ENCODE measurements at regions not wholly inside any gene's neighbourhood (a gene's known extent, or its start where the extent isn't known, plus 50 kb on each side); places are given as distances from the start of the nearest gene placed in this dataset.

DNA sequence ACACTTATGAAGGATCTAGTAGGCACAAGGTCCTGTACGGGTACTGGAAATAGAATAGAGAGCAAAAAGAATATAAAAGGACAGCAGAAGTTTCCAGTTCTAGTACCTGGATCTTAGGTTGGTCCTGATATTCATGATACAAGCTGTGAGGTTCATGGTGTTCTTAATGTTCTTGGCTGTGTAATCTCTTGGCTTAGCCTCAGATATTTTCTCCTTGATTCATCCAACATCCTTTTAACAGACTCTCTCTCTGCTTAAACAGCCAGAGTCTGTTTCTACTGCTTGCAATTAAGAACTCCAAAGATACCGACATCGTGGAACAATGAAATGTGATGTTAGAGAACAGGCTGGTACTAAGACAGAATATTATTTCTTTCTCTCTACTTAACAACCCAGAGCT, 49.9 kb downstream of the CNTN3 start:
- DNase-seq (ENCODE audit: low read depth, low spot score), result no peak

DNA sequence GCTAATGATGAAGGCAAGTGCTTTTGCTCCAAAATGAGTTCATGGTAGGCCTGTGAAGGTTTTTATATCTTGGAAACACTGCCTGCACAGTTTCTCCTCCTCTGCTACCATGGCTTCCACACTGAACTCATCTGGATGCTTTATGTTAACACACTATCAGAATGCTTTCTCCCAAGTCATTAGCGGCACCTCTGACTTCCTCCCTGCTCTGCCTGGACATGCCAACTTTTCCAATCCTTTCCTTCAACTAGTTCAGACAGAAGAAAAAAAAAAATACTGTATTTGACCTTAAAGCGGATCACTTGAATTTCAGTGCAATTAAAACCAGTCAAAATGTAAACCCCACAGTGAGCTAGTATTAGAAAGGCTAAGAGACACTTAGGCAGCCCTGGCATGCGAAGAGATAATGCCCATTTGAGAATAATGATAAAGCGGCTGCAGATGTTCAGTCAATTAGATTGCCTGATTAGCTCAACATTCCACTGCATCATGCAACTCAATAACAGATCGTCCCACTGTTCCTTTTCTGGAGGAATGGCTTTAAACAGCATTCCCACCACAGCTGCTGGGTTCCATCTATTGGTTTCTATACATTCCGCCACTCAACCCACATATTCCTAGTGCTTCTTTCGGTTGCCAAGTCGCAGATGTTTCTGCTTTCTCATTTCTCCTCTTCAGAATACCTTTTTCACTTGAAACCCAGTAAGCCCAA, 51.7 kb downstream of the CNTN3 start:
- DNase-seq (ENCODE audit: low read depth, low spot score), result no peak

- no peak for DNase-seq (ENCODE audit: low read depth, low spot score)
Observed at GRCh38 chr3:74561881-74562280, 52.6 kb downstream of the CNTN3 start.

DNA sequence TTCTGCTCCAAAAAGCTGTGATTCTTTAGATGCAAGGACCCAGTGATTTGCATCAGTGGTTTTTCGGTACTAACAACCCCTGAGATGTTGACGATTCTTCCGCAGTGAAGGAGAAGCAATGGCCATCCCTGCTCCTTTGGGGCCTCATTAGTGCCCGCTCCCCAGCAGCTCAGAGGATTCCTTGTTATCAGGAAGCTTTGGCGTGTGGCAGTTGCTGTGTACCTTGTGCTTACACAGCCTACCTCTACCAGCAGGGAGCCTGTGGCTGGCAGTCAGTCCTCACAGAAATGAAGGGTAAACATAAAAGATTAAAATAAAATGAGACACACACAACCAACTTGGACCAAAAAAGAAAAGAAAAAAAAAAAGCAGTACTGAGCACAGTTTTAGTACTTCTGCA, 55.2 kb downstream of the CNTN3 start:
- DNase-seq (ENCODE audit: low read depth, low spot score), result no peak

GRCh38 chr3:74550686-74551085, 63.8 kb downstream of the CNTN3 start:
- DNase-seq (ENCODE audit: low read depth, low spot score), result no peak

DNA sequence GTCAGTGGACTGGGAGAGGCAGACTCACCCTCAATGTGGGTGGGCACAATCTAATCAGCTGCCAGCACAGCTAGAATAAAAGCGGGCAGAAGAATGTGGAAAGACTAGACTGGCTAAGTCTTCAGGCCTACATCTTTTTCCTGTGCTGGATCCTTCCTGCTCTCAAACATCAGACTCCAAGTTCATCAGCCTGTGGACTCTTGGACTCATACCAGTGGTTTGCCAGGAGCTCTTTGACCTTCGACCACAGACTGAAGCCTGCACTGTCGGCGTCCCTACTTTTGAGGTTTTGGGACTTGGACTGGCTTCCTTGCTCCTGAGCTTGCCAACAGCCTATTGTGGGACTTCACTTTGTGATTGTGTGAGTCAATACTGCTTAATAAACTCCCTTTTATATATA, 68.0 kb downstream of the CNTN3 start:
- DNase-seq (ENCODE audit: low read depth, low spot score), result no peak

GRCh38 chr3:74542441-74542840, 72.0 kb downstream of the CNTN3 start:
- no peak for DNase-seq (ENCODE audit: low read depth, low spot score)

DNA sequence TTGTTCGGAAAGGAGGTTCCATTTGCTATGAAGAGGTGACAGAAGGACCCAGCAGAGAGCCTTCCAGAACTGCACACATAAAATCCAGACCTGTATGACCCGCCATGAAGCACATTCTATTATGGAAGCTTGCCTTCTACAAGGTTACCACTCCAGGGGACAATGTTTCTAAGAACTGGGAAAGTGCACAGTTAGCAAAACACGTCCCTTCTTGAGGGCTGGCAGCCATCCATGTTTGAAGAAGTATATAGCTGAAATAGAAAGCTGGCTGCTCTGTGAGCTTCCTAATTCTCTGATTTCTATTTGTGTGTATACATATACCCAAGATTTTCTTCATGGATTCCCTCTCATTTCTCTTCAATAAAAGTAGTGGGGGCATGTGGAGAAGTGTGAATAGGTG, 74.6 kb downstream of the CNTN3 start:
- DNase-seq (ENCODE audit: low read depth, low spot score), result no peak

DNA sequence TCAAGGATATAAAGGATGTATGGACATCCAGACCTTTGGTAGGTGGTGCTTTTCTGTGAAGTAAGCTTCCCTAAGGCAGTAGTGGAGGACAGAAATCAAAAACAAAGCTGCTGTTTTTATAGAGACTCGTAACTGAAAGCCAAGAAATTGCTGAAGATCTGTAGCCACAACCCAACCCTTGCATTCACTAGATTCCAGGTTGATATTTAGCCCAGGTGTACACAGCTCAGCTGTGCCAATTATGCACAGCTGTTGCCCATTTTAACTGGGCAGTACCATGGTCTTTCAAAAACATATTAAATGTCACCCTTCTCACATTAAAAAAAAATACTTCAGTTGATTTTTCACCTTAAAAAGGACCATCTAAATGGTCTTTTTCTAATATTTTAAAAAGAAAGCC, 75.8 kb downstream of the CNTN3 start:
- DNase-seq (ENCODE audit: low read depth, low spot score), result no peak

GRCh38 chr3:74537857-74538256, 76.6 kb downstream of the CNTN3 start:
- no peak for DNase-seq (ENCODE audit: low read depth, low spot score)

DNA sequence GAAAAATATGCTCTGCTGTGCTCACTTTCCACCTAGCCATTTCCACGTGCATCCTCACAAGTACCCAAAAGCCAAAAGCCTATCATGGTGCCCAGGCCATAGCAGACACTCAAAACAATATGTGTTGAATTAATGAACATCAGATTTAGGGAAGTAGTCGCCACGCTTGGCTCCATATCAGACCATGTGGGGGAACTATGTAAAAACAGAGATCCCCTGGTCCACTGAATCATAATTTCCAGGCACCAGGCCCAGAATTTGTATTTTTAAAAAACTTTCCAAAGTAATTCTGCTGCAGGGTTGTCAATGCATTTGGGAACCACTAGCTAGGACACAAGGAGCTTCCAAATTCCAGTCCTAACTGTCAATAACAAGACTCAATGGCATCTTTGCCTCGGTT, 77.3 kb downstream of the CNTN3 start:
- DNase-seq (ENCODE audit: low read depth, low spot score), result no peak

- no peak for DNase-seq (ENCODE audit: low read depth, low spot score)
Observed at GRCh38 chr3:74535281-74535680, 79.2 kb downstream of the CNTN3 start.

DNA sequence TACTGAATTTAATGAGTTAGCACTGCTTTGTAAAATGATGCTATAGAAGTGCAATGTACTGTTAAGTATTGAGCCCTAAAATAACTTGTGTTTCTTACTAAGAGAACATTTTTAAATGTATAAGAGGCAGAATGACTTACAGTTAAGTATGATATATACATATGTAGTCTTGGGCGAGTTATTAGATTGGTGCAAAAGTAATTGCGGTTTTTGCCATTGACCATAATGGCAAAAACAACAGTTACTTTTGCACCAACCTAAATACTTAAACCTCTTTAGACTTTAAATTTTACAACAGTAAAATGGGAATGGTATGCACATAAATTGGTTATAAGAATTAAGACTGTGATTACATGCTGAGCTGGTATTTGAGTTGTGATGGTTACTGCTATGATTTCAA, 79.8 kb downstream of the CNTN3 start:
- no peak for DNase-seq (ENCODE audit: low read depth, low spot score)

DNA sequence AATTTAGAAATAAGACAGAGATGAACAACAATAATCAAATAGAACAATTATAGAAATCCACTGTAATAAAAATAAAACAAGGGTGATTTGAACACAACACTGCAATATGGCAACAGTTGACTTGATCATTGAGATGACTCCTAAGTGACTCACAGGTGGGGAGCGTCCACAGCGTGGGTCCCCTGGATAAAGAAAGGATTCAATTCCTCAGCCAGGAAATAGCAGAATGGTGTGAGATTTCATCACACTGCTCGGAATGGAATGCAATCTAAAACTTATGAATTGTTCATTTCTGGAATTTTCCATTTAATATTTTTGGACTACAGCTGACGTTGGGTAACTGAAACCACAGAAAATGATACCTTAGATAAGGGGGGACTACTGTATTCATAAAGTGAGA, 82.0 kb downstream of the CNTN3 start:
- DNase-seq (ENCODE audit: low read depth, low spot score), result no peak

DNA sequence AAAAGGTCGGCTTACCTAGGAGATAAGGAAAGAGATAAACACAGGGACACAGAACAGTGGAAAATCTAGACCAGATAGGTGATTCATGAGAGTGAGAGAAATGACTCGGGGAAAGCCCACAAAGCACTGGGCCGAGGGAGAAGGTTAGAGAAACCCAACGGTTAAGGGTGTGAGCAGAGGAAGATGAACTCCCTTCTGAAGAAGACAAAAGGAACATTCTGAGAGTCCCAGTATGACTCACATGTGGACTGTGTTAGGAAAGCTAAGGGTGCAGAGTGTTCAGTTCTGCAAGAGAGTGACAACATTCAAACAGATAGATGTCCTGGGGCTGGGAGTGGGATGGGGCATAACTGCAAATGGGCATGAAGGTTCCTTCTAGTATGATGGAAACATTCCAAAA, 83.0 kb downstream of the CNTN3 start:
- DNase-seq (ENCODE audit: low read depth, low spot score), result no peak

- no peak for DNase-seq (ENCODE audit: low read depth, low spot score)
Observed at GRCh38 chr3:74529145-74529544, 85.3 kb downstream of the CNTN3 start.

DNA sequence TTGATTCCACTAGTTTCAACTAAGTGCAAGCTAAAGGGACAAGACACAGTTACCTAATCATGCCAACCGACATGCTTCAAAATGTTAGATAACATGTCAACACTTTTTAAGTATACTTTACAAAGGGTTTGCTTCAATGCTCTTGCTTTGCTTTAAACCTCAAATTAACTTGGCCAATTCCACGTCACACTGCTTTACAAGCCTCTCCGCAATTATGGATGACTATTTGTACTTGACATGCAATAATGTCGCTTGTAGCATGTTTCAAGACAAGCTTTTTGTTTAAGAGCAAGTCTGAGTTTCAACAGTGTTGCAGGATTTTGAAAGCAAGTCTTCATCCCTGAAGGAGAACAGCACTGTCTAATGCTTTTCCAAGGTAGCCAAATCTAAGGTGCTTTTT, 86.9 kb downstream of the CNTN3 start:
- no peak for DNase-seq (ENCODE audit: low read depth, low spot score)

DNA sequence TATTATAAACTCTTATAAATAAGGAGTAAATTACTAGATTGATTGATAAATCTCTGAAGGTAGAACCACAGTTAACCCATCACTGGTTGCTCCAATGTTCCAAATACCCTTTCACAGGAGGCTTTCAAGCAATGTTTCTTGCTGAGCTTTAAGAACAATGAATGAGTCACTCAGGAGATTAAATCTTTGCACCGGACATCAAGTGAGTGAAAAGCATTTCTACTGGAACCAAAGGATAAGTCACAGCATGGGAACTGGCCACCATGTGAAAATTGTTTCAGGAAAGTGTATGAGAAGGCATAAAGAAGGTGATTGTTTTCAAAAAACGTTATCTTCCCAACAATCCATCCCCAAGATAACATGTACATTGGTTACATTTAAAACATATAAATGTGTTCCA, 90.6 kb downstream of the CNTN3 start:
- DNase-seq (ENCODE audit: low read depth, low spot score), result no peak

- no peak for DNase-seq (ENCODE audit: low read depth, low spot score)
Observed at GRCh38 chr3:74520895-74521294, 93.6 kb downstream of the CNTN3 start.

GRCh38 chr3:74518610-74519009, 95.8 kb downstream of the CNTN3 start:
- DNase-seq (ENCODE audit: low read depth, low spot score), result no peak

DNA sequence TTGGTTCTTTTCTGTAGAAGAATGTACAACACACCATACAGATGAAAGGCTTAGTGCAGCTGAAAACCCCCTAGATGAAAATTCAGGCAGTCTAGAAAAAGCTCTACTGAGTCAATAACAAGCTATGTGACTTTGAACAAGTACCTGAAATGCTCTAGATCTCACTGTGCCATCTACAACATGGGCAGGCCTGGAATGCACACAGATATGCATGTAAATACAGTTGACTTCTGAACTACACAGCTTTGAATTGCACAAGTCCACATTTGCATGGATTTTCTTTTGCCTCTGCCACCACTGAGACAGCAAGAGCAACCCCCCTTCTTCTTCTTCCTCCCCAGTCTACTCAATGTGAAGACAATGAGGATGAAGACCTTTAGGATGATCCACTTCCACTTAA, 98.4 kb downstream of the CNTN3 start:
- DNase-seq (ENCODE audit: low read depth, low spot score), result no peak

- no peak for DNase-seq (ENCODE audit: low read depth, low spot score)
Observed at GRCh38 chr3:74515451-74515850, 99.0 kb downstream of the CNTN3 start.

DNA sequence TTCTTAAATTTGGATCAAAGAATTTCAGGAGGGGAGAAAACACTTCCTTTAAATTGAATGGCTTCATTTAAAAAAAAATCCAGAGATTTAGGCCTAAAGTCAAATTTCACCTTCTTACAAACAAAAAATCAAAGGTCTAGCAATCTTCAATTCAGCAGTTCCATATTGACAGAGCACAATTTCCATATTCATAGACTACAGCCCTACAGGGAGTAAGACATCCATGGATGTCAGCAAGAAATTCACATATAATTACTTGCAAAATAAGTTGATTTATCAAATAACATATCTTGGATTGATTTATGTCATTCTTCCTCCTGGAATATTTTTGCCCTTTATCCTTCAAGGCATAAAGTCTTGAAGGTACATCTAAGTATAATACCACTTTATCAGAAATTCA, 103.4 kb downstream of the CNTN3 start:
- DNase-seq (ENCODE audit: low read depth, low spot score), result no peak

GRCh38 chr3:74510261-74510818, 104.1 kb downstream of the CNTN3 start:
- no peak for DNase-seq (ENCODE audit: low read depth, low spot score)

Data from iPS DF 19.7 (cell line).